Ovary (tissue), 3 donors: ENCODE measurements at regions not wholly inside any gene's neighbourhood (a gene's known extent, or its start where the extent isn't known, plus 50 kb on each side); places are given as distances from the start of the nearest gene placed in this dataset.
"Not testable (repeated sequence)": the region's sequence is repeated elsewhere in the genome, so short reads cannot be mapped to it uniquely, and the experiment has no call there.

Source experiments
- EP300 ChIP-seq: sonication (generic); formaldehyde crosslinking; IDR thresholded peaks from one replicate; pipeline ENCODE4 v1.6.1; 2017; ENCODE audit warnings: antibody characterized with exemption
- TF ChIP-seq, protein P1 (sequence below), 3 donors: fragments of 450-650 bp in 2 of 3; fragments of 200-600 bp in 1 of 3; IDR thresholded peaks; one replicate each; pipeline versions ENCODE4 v1.5.1 to v1.8.0; 2016 to 2022; ENCODE audit warnings: antibody characterized with exemption in 3 of 3, mild to moderate bottlenecking in 1 of 3
- donor health status: DM: no; HTN: no; CAD: no.

DNA sequence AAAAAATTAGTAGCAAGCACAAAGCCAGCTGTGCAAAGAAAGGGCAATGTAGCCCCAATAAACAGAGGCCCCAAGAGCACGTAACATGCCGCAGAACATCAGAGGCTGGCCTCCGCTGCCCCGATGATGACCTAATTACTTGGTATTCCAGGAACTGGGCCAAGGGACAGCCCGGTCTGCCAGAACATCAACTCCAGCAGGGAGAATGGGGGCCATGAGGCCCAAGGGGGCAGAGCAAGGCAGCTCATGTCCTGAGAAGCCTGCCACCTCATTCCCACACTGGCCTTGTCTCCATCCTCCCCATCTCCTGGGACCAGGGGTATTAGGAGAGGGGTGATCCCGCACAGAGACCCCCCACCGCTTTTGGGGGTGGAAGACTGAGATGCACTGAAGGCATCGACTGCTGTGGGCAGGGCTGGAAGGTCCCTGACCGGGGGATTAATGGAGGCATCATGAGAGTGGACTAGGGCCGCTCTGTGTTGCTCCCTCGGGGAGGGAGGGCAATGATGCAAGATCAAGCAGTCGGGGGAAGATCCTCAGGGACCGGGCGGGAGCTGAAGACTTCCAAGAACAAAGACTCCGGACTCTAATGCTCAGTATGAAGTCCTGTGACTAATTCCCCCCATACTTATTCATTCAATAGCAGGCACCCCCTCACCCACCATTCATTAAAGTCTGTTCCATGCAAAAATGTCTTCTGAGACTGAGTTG lies 192.3 kb downstream of the BCL2L11 start:
- TF ChIP-seq, protein P1, sequence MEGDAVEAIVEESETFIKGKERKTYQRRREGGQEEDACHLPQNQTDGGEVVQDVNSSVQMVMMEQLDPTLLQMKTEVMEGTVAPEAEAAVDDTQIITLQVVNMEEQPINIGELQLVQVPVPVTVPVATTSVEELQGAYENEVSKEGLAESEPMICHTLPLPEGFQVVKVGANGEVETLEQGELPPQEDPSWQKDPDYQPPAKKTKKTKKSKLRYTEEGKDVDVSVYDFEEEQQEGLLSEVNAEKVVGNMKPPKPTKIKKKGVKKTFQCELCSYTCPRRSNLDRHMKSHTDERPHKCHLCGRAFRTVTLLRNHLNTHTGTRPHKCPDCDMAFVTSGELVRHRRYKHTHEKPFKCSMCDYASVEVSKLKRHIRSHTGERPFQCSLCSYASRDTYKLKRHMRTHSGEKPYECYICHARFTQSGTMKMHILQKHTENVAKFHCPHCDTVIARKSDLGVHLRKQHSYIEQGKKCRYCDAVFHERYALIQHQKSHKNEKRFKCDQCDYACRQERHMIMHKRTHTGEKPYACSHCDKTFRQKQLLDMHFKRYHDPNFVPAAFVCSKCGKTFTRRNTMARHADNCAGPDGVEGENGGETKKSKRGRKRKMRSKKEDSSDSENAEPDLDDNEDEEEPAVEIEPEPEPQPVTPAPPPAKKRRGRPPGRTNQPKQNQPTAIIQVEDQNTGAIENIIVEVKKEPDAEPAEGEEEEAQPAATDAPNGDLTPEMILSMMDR (IDR thresholded peaks at IDR 0.05): not testable (repeated sequence)
- TF ChIP-seq EP300: not testable (repeated sequence)
